ENCODE measurements at regions not wholly inside any gene's neighbourhood (a gene's known extent, or its start where the extent isn't known, plus 50 kb on each side); places are given as distances from the start of the nearest gene placed in this dataset.

- Mint-ChIP-seq H3K9me3 (ENCODE audit: unreplicated experiment) (peaks cover 5% of the 10 kb centered on the region), H3K4me3 (ENCODE audit: unreplicated experiment) (no peak overlapping the region), H3K4me1 (ENCODE audit: insufficient read depth, unreplicated experiment) (no peaks in the 10 kb centered on the region), H3K36me3 (ENCODE audit: insufficient read depth, unreplicated experiment) (no peaks in the 10 kb centered on the region), H3K27ac (ENCODE audit: low read depth, unreplicated experiment) (no peak overlapping the region), H3K27me3 (ENCODE audit: insufficient read depth, unreplicated experiment) (no peaks in the 10 kb centered on the region)
- TF ChIP-seq CTCF (IDR thresholded peaks at IDR 0.05; ENCODE audit: unreplicated experiment), result no peak
- ChIA-PET POLR2A (no interaction called here), CTCF (interaction anchor here (0.9 kb wide), 1 partner anchor 248 kb away, joined by 3 read pairs; no protein-coding TSS in a partner anchor)
- intact Hi-C loops (cut with micrococcal nuclease), result no loop called here
- no TSS peak for BruUV-seq (replicated peaks)
- no peak for DNase-seq (ENCODE audit: unreplicated experiment)
These were observed 58.7 kb upstream of the ARMC2 start for GRCh38 chr6:108789475-108789874.

- Mint-ChIP-seq H3K27me3 (ENCODE audit: insufficient read depth, unreplicated experiment) (no peaks in the 10 kb centered on the region), H3K27ac (ENCODE audit: low read depth, unreplicated experiment) (no peak overlapping the region), H3K4me1 (ENCODE audit: insufficient read depth, unreplicated experiment) (no peaks in the 10 kb centered on the region), H3K9me3 (ENCODE audit: unreplicated experiment) (peaks cover 5% of the 10 kb centered on the region), H3K36me3 (ENCODE audit: insufficient read depth, unreplicated experiment) (no peaks in the 10 kb centered on the region), H3K4me3 (ENCODE audit: unreplicated experiment) (no peak overlapping the region)
- intact Hi-C loops (cut with micrococcal nuclease), result no loop called here
- no peak for DNase-seq (ENCODE audit: unreplicated experiment)
- POLR2A ChIA-PET, result no interaction called here
- CTCF ChIA-PET, result no interaction called here
- no TSS peak for BruUV-seq (replicated peaks)
- TF ChIP-seq CTCF (IDR thresholded peaks at IDR 0.05; ENCODE audit: unreplicated experiment), result no peak
These were observed 56.5 kb upstream of the ARMC2 start for GRCh38 chr6:108791700-108792099.

- CTCF ChIA-PET, result interaction anchor here (0.6 to 0.8 kb wide), 2 partner anchors 9 to 10 kb away, joined by 3 read pairs; no protein-coding TSS in a partner anchor
- POLR2A ChIA-PET, result no interaction called here
- Mint-ChIP-seq H3K27ac (ENCODE audit: low read depth, unreplicated experiment) (no peak overlapping the region), H3K27me3 (ENCODE audit: insufficient read depth, unreplicated experiment) (no peaks in the 10 kb centered on the region), H3K36me3 (ENCODE audit: insufficient read depth, unreplicated experiment) (no peaks in the 10 kb centered on the region), H3K4me1 (ENCODE audit: insufficient read depth, unreplicated experiment) (no peaks in the 10 kb centered on the region), H3K9me3 (ENCODE audit: unreplicated experiment) (peaks cover 4% of the 10 kb centered on the region), H3K4me3 (ENCODE audit: unreplicated experiment) (no peak overlapping the region)
- DNase-seq (ENCODE audit: unreplicated experiment), result no peak
- intact Hi-C loops (cut with micrococcal nuclease), result no loop called here
- BruUV-seq (replicated peaks), result no TSS peak
- TF ChIP-seq CTCF (IDR thresholded peaks at IDR 0.05; ENCODE audit: unreplicated experiment), result no peak
These were observed 54.5 kb upstream of the ARMC2 start for GRCh38 chr6:108793516-108794251.

- no peak overlapping the region for H3K4me3 Mint-ChIP-seq (ENCODE audit: unreplicated experiment)
- no TSS peak for BruUV-seq (replicated peaks)
- no peaks in the 10 kb centered on the region for H3K4me1 Mint-ChIP-seq (ENCODE audit: insufficient read depth, unreplicated experiment)
- no peak for TF ChIP-seq CTCF (IDR thresholded peaks at IDR 0.05; ENCODE audit: unreplicated experiment)
- CTCF ChIA-PET, result no interaction called here
- intact Hi-C loops (cut with micrococcal nuclease), result no loop called here
- H3K27me3 Mint-ChIP-seq (ENCODE audit: insufficient read depth, unreplicated experiment), result no peaks in the 10 kb centered on the region
- H3K36me3 Mint-ChIP-seq (ENCODE audit: insufficient read depth, unreplicated experiment), result no peaks in the 10 kb centered on the region
- POLR2A ChIA-PET, result no interaction called here
- no peak for DNase-seq (ENCODE audit: unreplicated experiment)
- no peak overlapping the region for H3K27ac Mint-ChIP-seq (ENCODE audit: low read depth, unreplicated experiment)
- no peaks in the 10 kb centered on the region for H3K9me3 Mint-ChIP-seq (ENCODE audit: unreplicated experiment)
These were observed 53.1 kb upstream of the ARMC2 start for GRCh38 chr6:108795122-108795521.

Measured in MCF 10A (cell line).